Liver (tissue), 3 donors: ENCODE measurements at regions not wholly inside any gene's neighbourhood (a gene's known extent, or its start where the extent isn't known, plus 50 kb on each side); places are given as distances from the start of the nearest gene placed in this dataset.

Experiments
- RAD21 ChIP-seq, 2 donors: IDR thresholded peaks; 2 replicates each; pipeline ENCODE4 v1.6.1; 2016; ENCODE audit warnings: antibody characterized with exemption in 2 of 2, mild to moderate bottlenecking in 2 of 2
- TAF1 ChIP-seq: conservative IDR thresholded peaks from 2 replicates; pipeline ENCODE4 v1.6.1; 2016; ENCODE audit warnings: antibody characterized with exemption, mild to moderate bottlenecking
- TF ChIP-seq, protein P1 (sequence below): fragments of 150-350 bp; IDR thresholded peaks from 2 replicates; pipeline ENCODE4 v1.5.1; 2017; ENCODE audit warnings: improper control_type of control experiment, low read depth, low read length; ENCODE audit not compliant: missing input control
- donor health status: healthy.
- donor health status: healthy.

DNA sequence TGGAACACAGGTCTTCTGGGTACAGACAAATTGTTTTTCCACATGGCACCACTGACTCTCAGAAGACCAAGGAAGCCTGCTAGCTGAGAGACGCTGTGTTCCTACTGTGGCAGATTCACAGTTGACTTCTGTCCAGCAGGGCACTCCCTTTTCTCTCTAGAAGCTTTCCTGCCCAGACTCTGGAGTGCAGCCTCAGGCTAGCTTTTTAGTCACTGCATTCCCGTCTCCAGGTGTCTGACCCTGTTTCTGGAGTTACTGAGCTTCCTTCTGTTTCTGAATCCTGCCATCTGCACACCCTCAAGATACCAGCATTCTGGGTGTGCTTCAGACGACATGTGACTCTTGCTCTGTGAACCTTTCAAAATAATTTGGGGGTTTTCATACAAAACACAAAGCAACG is 125.1 kb downstream of the TMEM200C start:
- no peak for TF ChIP-seq TAF1
- TF ChIP-seq, protein P1, sequence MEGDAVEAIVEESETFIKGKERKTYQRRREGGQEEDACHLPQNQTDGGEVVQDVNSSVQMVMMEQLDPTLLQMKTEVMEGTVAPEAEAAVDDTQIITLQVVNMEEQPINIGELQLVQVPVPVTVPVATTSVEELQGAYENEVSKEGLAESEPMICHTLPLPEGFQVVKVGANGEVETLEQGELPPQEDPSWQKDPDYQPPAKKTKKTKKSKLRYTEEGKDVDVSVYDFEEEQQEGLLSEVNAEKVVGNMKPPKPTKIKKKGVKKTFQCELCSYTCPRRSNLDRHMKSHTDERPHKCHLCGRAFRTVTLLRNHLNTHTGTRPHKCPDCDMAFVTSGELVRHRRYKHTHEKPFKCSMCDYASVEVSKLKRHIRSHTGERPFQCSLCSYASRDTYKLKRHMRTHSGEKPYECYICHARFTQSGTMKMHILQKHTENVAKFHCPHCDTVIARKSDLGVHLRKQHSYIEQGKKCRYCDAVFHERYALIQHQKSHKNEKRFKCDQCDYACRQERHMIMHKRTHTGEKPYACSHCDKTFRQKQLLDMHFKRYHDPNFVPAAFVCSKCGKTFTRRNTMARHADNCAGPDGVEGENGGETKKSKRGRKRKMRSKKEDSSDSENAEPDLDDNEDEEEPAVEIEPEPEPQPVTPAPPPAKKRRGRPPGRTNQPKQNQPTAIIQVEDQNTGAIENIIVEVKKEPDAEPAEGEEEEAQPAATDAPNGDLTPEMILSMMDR = no peak
- TF ChIP-seq RAD21 (IDR thresholded peaks at IDR 0.05) = no peak
